Subcutaneous abdominal adipose tissue (tissue), 5 donors: ENCODE measurements at regions not wholly inside any gene's neighbourhood (a gene's known extent, or its start where the extent isn't known, plus 50 kb on each side); places are given as distances from the start of the nearest gene placed in this dataset.

Experiments used
- H3K27ac ChIP-seq: one replicate; pipeline ENCODE4 v1.7.0; 2013; ENCODE audit warnings: low read depth, mild to moderate bottlenecking, inconsistent platforms, low read length, moderate library complexity
- H3K27me3 ChIP-seq, 5 donors: one replicate each; pipeline ENCODE4 v1.7.0; 2013; ENCODE audit warnings: low read length in 5 of 5, inconsistent platforms in 1 of 5; ENCODE audit not compliant: control insufficient read depth in 5 of 5, insufficient read depth in 4 of 5
- H3K36me3 ChIP-seq, 5 donors: one replicate each; pipeline ENCODE4 v1.7.0; 2013; ENCODE audit warnings: low read length in 5 of 5; ENCODE audit not compliant: control insufficient read depth in 5 of 5, insufficient read depth in 5 of 5
- H3K4me1 ChIP-seq, 5 donors: one replicate each; pipeline ENCODE4 v1.7.0; 2013; ENCODE audit warnings: low read length in 5 of 5, mild to moderate bottlenecking in 3 of 5, moderate library complexity in 1 of 5; ENCODE audit not compliant: control insufficient read depth in 5 of 5, insufficient read depth in 5 of 5
- H3K4me3 ChIP-seq, 5 donors: one replicate each; pipeline ENCODE4 v1.7.0; 2013; ENCODE audit warnings: low read length in 5 of 5, low read depth in 1 of 5
- H3K9ac ChIP-seq, 5 donors: one replicate each; pipeline ENCODE4 v1.7.0; 2013; ENCODE audit warnings: low read length in 5 of 5, mild to moderate bottlenecking in 4 of 5, moderate library complexity in 3 of 5
- H3K9me3 ChIP-seq, 5 donors: one replicate each; pipeline ENCODE4 v1.7.0; 2013; ENCODE audit warnings: low read length in 5 of 5; ENCODE audit not compliant: control insufficient read depth in 5 of 5
- donor health status: healthy.
- donor health status: healthy.
- donor health status: healthy.
- donor health status: healthy.
- donor health status: healthy.

DNA sequence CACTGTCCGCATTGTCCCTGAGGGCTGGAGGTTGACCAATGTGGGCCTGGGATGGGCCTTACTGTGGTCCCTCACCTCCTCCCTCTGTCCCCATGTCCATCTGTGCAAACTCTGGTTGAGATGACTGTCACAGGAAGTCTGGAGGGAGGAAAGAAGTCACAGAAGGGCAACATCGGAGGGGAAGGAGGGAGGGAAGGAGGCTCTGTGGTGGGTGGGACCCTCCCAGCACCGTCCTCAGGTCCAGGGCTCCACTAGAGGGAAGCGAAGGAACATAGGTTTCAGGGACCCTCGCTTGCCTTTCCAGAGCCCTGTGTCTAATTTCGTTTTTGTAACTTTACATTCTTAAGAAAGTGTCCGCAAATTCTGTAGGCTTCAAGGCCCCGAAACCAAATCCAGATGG is 111.3 kb upstream of the SLC44A3 start:
- Histone ChIP-seq H3K9me3 (no peaks in the 10 kb centered on the region), H3K27ac (no peak overlapping the region), H3K4me1 (peaks cover 0 to 26% (median 17%) of the 10 kb centered on the region in 5 donors), H3K36me3 (no peaks in the 10 kb centered on the region), H3K9ac (no peak overlapping the region), H3K27me3 (no peaks in the 10 kb centered on the region), H3K4me3 (no peak overlapping the region)

GRCh38 chr1:94708299-94708685 is 111.9 kb upstream of the SLC44A3 start:
- Histone ChIP-seq H3K36me3 (no peaks in the 10 kb centered on the region), H3K27me3 (no peaks in the 10 kb centered on the region), H3K9me3 (no peaks in the 10 kb centered on the region), H3K4me3 (no peak overlapping the region), H3K27ac (no peak overlapping the region), H3K4me1 (peaks cover 0 to 22% (median 12%) of the 10 kb centered on the region in 5 donors), H3K9ac (no peak overlapping the region)

DNA sequence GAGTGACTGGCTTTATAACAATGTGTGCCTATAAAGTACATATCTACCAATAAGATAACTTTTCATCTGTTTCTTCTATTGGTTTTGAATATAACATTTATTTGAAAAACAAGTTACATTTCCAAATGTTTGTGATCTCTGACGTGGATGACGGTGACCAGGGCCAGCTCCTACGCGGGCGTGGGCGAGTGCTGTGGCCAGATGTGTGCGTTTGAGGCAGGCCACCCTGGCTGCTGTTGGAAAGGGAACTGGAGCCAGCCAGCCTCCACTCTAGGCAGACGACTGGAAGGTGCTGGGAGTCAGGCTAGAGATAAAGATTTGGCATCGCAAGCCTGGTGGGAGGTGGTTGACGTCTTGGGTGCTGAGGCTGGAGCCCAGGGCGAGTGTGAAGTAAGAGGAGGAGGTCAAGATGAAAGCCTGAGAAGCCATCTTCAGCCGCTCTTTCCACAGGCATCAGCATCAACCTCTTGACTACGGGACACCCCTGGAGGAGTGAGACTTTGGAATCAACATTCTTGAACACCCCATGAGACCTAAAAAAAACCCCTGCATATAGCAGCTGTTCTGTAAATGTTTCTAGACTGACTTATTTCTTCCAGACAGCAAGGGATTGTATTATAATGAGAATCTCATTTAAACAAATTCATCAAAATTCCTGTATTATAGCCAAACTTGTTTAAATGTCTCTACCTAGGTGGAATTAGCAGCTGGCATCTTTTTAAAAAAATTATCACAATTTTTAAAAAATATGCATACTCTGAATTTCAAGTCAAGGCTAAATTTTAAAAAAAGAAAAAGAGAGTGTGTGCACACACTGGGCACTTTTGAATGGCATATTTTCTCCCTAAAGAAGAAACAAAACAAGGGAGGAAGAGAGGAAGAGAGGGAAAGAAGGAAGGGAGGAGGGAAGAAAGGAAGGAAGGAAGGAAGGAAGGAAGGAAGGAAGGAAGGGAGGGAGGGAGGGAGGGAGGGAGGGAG is 112.5 kb upstream of the SLC44A3 start:
- Histone ChIP-seq H3K27ac (no peak overlapping the region), H3K9ac (no peak overlapping the region), H3K4me1 (peaks cover under 1 to 19% (median 8%) of the 10 kb centered on the region in 5 donors), H3K36me3 (no peaks in the 10 kb centered on the region), H3K9me3 (no peaks in the 10 kb centered on the region), H3K4me3 (no peak overlapping the region), H3K27me3 (no peaks in the 10 kb centered on the region)

GRCh38 chr1:94702442-94702815 is 117.7 kb upstream of the SLC44A3 start:
- H3K9ac ChIP-seq: no peak overlapping the region
- peak overlapping the region; percentile 52 for H3K27ac ChIP-seq

GRCh38 chr1:94701796-94702441 is 118.2 kb upstream of the SLC44A3 start:
- Histone ChIP-seq H3K27me3 (no peaks in the 10 kb centered on the region), H3K4me3 (no peak overlapping the region), H3K9me3 (no peaks in the 10 kb centered on the region), H3K4me1 (peaks cover 2 to 16% (median 13%) of the 10 kb centered on the region in 5 donors), H3K9ac (no peak overlapping the region), H3K36me3 (no peaks in the 10 kb centered on the region), H3K27ac (peak overlapping the region; percentile 52)

More at GRCh38 chr1:94702442-94702815, 117.7 kb upstream of the SLC44A3 start:
- peaks cover 2 to 16% (median 14%) of the 10 kb centered on the region in 5 donors for H3K4me1 ChIP-seq
- no peaks in the 10 kb centered on the region for H3K9me3 ChIP-seq
- H3K4me3 ChIP-seq: no peak overlapping the region
- H3K36me3 ChIP-seq: no peaks in the 10 kb centered on the region
- H3K27me3 ChIP-seq: no peaks in the 10 kb centered on the region

DNA sequence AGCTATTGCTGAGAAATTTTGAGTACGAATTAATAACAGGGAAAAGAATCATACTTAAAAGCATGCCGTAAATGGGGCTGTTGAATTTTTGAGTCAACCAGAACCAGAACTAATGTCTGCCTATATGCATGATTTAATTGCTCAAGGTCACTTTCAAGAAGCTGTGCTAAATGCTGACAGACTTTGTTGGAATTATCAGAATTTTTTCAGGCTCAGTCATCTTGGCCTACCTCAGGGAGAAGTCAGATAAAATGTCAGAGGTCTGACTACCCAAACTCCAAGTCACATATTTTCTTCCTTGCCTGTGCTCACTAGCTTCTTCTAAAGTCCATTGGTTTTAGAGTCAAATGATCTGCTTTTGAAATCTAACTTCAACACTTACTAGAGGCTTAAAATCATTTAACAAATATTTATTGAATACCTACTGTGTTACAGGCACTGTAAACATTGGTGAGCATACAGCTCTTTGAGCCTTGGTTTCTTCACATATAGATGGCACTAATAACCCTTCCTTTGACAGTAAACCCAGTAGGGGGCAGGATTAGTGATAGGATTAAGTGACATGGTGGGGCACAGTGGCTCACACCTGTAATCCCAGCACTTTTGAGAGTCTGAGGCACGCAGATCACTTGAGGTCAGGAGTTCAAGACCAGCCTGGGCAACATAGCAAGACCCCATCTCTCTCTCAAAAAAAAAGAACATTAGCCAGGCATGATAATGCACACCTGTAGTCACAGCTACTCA is 121.2 kb upstream of the SLC44A3 start:
- no peak overlapping the region for H3K9ac ChIP-seq
- H3K4me1 ChIP-seq: peaks cover 0 to 9% (median 6%) of the 10 kb centered on the region in 5 donors
- no peaks in the 10 kb centered on the region for H3K9me3 ChIP-seq
- H3K36me3 ChIP-seq: no peaks in the 10 kb centered on the region
- H3K27ac ChIP-seq: no peak overlapping the region
- H3K27me3 ChIP-seq: no peaks in the 10 kb centered on the region
- no peak overlapping the region for H3K4me3 ChIP-seq

- H3K36me3 ChIP-seq: no peaks in the 10 kb centered on the region
- H3K9me3 ChIP-seq: no peaks in the 10 kb centered on the region
- no peaks in the 10 kb centered on the region for H3K27me3 ChIP-seq
- no peak overlapping the region for H3K27ac ChIP-seq
- H3K4me3 ChIP-seq: no peak overlapping the region
- peaks cover 0 to 9% (median 6%) of the 10 kb centered on the region in 5 donors for H3K4me1 ChIP-seq
- H3K9ac ChIP-seq: no peak overlapping the region
Observed at GRCh38 chr1:94698356-94698755, 121.8 kb upstream of the SLC44A3 start.

GRCh38 chr1:94697839-94698238 is 122.3 kb upstream of the SLC44A3 start:
- Histone ChIP-seq H3K9me3 (no peaks in the 10 kb centered on the region), H3K27ac (no peak overlapping the region), H3K27me3 (no peaks in the 10 kb centered on the region), H3K4me1 (peaks cover 0 to 9% (median 6%) of the 10 kb centered on the region in 5 donors), H3K36me3 (no peaks in the 10 kb centered on the region), H3K4me3 (no peak overlapping the region), H3K9ac (no peak overlapping the region)

GRCh38 chr1:94694226-94694915 is 125.8 kb upstream of the SLC44A3 start:
- H3K36me3 ChIP-seq: no peaks in the 10 kb centered on the region
- H3K9ac ChIP-seq: no peak overlapping the region
- H3K9me3 ChIP-seq: peaks cover 0 to 5% (median 0%) of the 10 kb centered on the region in 5 donors
- peaks cover 0 to 17% (median 11%) of the 10 kb centered on the region in 5 donors for H3K4me1 ChIP-seq
- no peak overlapping the region for H3K27ac ChIP-seq
- no peak overlapping the region for H3K4me3 ChIP-seq
- H3K27me3 ChIP-seq: no peaks in the 10 kb centered on the region
